ENCODE measurements at regions not wholly inside any gene's neighbourhood (a gene's known extent, or its start where the extent isn't known, plus 50 kb on each side); places are given as distances from the start of the nearest gene placed in this dataset.
"Not testable (repeated sequence)": the region's sequence is repeated elsewhere in the genome, so short reads cannot be mapped to it uniquely, and the experiment has no call there.

GRCh38 chr10:34957531-34957930 lies 132.6 kb downstream of the CUL2 start:
- DNase-seq (ENCODE audit: low read depth) = no peak
- TF ChIP-seq CTCF (conservative IDR thresholded peaks at IDR 0.05; ENCODE audit: low read depth, low read length) = no peak
- H3K4me3 ChIP-seq (ENCODE audit: low read depth, low read length) = no peak overlapping the region

GRCh38 chr10:34956756-34957155 lies 133.4 kb downstream of the CUL2 start:
- no peak overlapping the region for H3K4me3 ChIP-seq (ENCODE audit: low read depth, low read length)
- peak; percentile 14 for DNase-seq (ENCODE audit: low read depth)
- peak; percentile 33 for TF ChIP-seq CTCF (conservative IDR thresholded peaks at IDR 0.05; ENCODE audit: low read depth, low read length)

- DNase-seq (ENCODE audit: low read depth) = no peak
- TF ChIP-seq CTCF (conservative IDR thresholded peaks at IDR 0.05; ENCODE audit: low read depth, low read length) = no peak
- H3K4me3 ChIP-seq (ENCODE audit: low read depth, low read length) = no peak overlapping the region
Observed at GRCh38 chr10:34955391-34955790, 134.8 kb downstream of the CUL2 start.

- no peak for DNase-seq (ENCODE audit: low read depth)
- no peak for TF ChIP-seq CTCF (conservative IDR thresholded peaks at IDR 0.05; ENCODE audit: low read depth, low read length)
- H3K4me3 ChIP-seq (ENCODE audit: low read depth, low read length) = no peak overlapping the region
Observed at GRCh38 chr10:34954142-34954541, 136.0 kb downstream of the CUL2 start.

- not testable (repeated sequence) for DNase-seq (ENCODE audit: low read depth)
Observed at GRCh38 chr10:34951263-34951887, 136.3 kb upstream of the PARD3 start.

GRCh38 chr10:34945951-34946522 lies 130.9 kb upstream of the PARD3 start:
- H3K4me3 ChIP-seq (ENCODE audit: low read depth, low read length) = not testable (repeated sequence)

More at GRCh38 chr10:34951263-34951887, 136.3 kb upstream of the PARD3 start:
- H3K4me3 ChIP-seq (ENCODE audit: low read depth, low read length) = not testable (repeated sequence)

GRCh38 chr10:34941471-34942357 lies 126.6 kb upstream of the PARD3 start:
- no peak overlapping the region for H3K4me3 ChIP-seq (ENCODE audit: low read depth, low read length)
- peak; percentile 83 for DNase-seq (ENCODE audit: low read depth)
- no peak for TF ChIP-seq CTCF (conservative IDR thresholded peaks at IDR 0.05; ENCODE audit: low read depth, low read length)

More at GRCh38 chr10:34945951-34946522, 130.9 kb upstream of the PARD3 start:
- not testable (repeated sequence) for DNase-seq (ENCODE audit: low read depth)
